Prostate gland (tissue), 2 donors: ENCODE measurements at regions not wholly inside any gene's neighbourhood (a gene's known extent, or its start where the extent isn't known, plus 50 kb on each side); places are given as distances from the start of the nearest gene placed in this dataset.

ENCODE experiments used
- POLR2AphosphoS5 ChIP-seq: sonication (generic); formaldehyde crosslinking; IDR thresholded peaks from one replicate; pipeline ENCODE4 v1.6.1; 2017; ENCODE audit warnings: antibody characterized with exemption
- TF ChIP-seq, protein P1 (sequence below), 4 experiments: fragments of 200-600 bp in 2 of 4; fragments of 450-650 bp in 2 of 4; sonication (generic) in 2 of 4; IDR thresholded peaks; 1 replicate in 3 of 4; 2 replicates in 1 of 4; pipeline ENCODE4 v1.5.1; 2016 to 2019; ENCODE audit warnings: antibody characterized with exemption in 4 of 4, mild to moderate bottlenecking in 2 of 4, moderate library complexity in 2 of 4

DNA sequence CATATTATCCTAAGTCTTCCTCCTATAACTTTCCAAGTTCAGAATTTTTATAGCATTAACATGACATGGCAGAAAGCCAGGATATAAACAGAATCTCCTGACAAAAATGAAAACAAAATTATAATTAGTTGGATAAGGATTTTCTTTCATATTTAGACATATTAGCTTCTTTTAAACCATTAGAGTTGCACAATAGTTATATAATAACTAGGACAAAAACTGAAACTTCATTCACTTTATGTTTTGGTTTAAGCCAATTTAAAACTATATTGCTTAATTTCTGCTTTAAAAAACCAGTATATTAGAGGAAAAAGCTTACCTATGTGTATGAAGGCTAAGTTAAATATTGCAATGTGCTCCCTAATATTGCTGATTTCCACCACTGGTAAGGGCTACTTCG is 254.8 kb downstream of the GPD2 start:
- TF ChIP-seq, protein P1, sequence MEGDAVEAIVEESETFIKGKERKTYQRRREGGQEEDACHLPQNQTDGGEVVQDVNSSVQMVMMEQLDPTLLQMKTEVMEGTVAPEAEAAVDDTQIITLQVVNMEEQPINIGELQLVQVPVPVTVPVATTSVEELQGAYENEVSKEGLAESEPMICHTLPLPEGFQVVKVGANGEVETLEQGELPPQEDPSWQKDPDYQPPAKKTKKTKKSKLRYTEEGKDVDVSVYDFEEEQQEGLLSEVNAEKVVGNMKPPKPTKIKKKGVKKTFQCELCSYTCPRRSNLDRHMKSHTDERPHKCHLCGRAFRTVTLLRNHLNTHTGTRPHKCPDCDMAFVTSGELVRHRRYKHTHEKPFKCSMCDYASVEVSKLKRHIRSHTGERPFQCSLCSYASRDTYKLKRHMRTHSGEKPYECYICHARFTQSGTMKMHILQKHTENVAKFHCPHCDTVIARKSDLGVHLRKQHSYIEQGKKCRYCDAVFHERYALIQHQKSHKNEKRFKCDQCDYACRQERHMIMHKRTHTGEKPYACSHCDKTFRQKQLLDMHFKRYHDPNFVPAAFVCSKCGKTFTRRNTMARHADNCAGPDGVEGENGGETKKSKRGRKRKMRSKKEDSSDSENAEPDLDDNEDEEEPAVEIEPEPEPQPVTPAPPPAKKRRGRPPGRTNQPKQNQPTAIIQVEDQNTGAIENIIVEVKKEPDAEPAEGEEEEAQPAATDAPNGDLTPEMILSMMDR (IDR thresholded peaks at IDR 0.05): no peak
- no peak for TF ChIP-seq POLR2AphosphoS5
